ENCODE measurements at regions not wholly inside any gene's neighbourhood (a gene's known extent, or its start where the extent isn't known, plus 50 kb on each side); places are given as distances from the start of the nearest gene placed in this dataset.
"Not testable (repeated sequence)": the region's sequence is repeated elsewhere in the genome, so short reads cannot be mapped to it uniquely, and the experiment has no call there.

- no peak for DNase-seq (ENCODE audit: low read depth in 2 of 2)
These were observed 667.2 kb upstream of the ZNF608 start for GRCh38 chr5:125413496-125414274.

DNA sequence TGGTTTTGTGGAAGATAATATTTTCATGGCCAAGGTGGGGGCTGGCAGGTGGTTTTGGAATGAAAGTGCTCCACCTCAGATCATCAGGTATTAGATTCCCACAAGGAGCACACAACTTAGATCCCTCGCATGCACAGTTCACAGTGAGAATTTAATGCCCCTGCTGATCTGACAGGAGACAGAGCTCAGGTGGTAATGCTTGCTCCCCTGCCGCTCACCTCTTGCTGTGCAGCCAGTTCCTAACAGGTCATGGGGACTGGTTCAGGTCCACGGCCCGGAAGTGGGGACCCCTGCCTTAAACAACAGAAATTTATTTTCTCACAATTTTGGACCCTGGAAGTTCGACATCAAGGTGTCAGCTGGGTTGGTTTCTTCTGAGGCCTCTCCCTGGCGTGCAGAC lies 668.7 kb upstream of the ZNF608 start:
- DNase-seq (ENCODE audit: low read depth in 2 of 2), result no peak

GRCh38 chr5:125416055-125416454 lies 669.6 kb upstream of the ZNF608 start:
- DNase-seq (ENCODE audit: low read depth in 2 of 2), result no peak

DNA sequence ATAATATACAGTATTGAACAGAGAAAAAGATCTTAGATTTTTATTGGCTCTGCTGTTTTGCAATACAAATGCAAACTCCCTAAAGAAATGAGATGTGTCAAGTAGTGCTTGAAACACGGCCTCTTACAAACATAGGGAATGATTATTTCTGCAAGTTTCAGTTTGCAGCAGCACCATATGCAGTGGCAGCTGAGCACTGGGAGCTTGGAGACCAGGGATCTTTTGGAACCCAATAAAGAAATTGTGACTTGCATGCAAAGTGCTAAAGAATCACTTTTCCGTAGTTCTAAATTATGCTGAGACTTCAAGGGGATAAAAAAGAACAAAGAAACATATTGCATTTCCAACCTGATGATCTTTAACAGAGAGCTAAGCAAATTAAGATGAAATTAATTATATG lies 674.6 kb upstream of the ZNF608 start:
- no peak for DNase-seq (ENCODE audit: low read depth in 2 of 2)

DNA sequence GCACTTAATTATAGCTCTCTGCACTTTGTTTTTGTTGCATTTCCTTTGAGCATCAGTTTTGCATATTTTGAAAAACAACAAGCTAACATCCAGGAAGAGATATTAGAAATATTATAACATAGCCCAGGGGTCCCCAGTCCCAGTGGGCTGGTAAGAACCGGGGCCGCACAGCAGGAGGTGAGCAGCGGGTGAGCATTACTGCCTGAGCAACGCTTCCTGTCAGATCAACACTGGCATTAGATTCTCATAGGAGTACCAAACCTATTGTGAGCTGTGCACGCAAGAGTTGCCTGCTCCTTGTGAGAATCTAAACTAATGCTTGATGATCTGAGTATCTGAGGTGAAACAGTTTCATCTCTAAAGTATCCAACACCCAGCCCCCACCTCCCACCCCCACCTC lies 675.9 kb upstream of the ZNF608 start:
- no peak for DNase-seq (ENCODE audit: low read depth in 2 of 2)

DNA sequence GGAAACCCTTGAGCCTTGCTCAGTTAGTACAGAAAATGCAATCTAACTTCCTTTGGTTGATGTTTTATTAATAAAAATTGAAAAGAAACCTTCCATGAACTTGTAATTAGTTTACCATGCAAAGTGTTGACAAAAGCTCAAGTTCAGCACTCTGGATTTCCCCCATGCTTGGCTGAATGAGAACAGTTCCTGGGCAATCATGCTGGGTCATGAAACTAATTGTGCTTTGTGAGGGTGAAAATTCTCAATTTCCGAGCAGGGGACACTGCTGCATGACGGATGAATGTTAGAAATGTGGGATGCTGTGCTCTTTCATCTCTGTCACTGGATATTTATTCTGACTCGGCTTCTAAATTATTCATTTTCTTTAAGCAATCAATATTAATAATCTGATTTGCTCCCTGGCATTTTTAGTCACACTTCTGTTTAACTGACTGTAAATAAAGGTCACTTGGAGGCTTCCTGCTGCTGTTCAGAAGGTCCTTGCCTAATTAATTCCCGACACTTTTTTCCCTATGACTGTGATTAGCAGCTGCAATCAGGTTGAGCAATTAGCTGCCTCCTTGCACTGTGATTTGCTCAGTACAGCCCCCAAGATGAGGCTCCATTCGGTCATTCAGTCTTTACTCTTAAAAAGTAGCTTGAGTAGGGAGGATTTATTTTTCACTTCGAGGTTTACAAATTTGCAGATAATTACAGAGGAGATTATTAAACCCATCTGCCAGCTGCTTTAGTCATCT lies 678.1 kb upstream of the ZNF608 start:
- no peak for DNase-seq (ENCODE audit: low read depth in 2 of 2)

- no peak for DNase-seq (ENCODE audit: low read depth in 2 of 2)
These were observed 683.1 kb upstream of the ZNF608 start for GRCh38 chr5:125429498-125429897.

DNA sequence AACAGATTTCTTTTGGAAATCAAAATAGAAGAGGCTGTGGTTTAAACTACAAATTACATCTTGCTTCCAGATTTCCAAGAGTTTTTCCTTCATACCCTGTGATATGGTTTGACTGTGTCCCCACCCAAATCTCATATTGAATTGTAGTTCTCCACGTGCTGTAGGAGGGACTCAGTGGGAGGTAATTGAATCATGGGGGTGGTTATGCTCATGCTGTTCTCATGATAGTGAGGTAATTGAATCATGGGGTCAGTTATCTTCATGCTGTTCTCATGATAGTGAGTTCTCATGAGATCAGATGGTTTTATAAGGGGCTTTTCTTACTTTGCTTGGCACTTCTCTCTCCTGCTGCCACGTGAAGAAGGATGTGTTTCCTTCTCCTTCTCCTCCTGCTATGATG lies 687.0 kb upstream of the ZNF608 start:
- DNase-seq (ENCODE audit: low read depth in 2 of 2), result no peak

DNA sequence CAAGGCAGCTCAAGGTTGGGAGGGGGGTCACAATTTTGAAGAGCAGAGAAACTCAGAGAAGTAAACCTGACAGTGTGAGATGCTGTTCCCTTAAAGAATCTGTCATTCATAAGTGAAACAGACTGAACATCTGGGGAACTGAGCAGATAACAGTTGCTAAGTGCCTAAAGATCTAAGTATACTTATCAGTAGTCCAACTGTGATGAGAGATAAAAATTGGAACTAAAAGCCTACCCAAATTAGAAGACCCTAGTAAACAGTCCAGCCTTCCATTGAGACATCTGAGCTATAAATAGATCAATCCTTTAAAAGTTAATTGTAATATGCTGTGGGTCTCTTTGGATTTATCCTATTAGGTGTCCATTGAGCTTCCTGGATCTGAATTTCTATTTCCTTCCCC lies 692.8 kb upstream of the ZNF608 start:
- DNase-seq (ENCODE audit: low read depth in 2 of 2), result no peak

DNA sequence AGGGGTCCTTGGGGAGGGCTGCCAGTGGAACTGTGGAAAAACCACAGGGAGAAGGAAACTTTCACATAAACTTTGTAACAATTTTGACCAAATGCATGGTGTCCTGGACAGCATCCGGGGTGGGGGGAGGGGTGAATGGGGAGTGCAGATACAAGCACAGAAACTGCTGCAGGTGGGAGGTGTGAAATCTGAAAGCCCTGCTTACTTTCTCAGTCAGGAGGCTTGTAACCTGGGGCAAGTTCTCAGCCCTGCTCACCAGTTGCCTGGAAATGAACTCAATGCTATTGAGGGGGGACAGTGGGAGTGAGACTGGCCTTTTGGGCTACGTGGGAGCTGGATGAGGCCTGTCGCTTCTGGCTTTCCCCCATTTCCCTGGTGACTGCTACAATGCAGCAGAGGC lies 694.5 kb upstream of the ZNF608 start:
- DNase-seq (ENCODE audit: low read depth in 2 of 2), result no peak

- no peak for DNase-seq (ENCODE audit: low read depth in 2 of 2)
These were observed 700.5 kb upstream of the ZNF608 start for GRCh38 chr5:125446986-125447385.

DNA sequence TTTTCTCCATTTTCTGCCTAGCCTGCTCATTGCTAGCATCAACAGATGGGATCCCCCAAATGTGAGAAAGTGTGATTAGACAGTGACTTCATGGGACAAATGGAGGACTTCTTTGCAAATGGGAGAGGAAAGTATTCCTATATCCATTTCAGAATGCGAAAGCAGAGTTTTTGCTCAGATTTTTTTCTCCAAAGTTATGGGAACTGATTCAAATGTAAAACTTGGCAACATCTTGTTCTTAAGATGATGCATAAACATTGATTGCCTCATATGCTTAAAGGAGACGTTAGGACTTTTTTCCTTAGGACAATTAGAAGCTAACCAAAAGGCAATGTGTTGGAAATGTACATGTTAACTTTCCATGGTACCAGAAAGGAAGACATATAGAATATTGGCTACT lies 704.3 kb upstream of the ZNF608 start:
- no peak for DNase-seq (ENCODE audit: low read depth in 2 of 2)

DNA sequence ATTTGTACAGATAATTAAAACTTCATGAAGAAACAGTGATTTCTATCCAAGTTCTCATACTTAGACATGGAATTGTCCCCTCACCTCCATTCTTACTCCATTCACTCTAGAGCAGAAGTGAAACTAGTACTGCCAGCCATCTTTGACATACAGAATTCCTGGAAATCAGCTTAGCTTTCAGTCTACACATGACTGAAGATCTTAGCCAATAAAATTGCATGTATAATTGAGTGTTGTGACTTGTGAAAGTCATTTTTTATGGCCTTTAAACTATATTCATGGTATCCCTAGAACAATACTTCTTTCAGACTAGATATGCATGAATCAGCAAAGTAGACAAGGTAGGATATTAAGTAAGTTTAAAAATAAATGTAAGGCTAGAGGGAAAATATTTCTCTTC lies 705.2 kb upstream of the ZNF608 start:
- no peak for DNase-seq (ENCODE audit: low read depth in 2 of 2)

DNA sequence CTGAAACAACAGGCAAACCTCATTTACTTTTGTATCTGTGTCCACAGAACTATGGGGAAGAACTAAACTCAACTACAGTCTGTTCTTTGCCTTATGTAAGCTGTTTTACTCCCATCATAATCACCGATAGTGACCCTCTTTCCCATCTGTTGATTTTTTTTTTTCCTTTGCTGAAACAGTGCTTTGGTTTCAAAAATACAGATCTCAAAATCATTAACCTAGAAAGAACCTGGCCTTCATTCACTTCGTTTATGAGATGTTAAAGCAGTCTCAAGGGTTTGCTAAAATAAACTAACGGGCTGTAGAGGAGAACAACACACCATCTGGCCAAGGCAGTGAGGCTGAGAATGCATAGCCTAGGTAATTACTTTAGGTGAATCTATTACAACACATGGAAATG lies 706.6 kb upstream of the ZNF608 start:
- DNase-seq (ENCODE audit: low read depth in 2 of 2), result no peak

DNA sequence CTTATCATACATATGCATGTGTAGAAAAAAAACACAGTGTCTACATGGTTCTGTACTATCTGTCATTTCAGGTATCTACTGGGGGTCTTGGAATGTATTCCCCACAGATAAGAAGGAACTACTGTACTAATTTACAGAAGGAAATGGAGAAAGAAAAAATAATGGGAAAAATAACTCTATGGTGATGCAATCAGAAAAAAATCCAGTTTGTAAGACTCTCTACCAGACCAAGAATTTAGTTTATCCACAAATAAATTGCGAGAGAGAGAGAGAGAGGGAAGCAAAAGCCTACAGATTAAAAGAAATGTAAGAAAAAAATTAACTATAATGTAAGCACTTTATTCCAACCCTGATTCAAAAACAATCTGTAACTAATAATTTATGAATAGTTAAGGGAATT lies 708.6 kb upstream of the ZNF608 start:
- no peak for DNase-seq (ENCODE audit: low read depth in 2 of 2)

DNA sequence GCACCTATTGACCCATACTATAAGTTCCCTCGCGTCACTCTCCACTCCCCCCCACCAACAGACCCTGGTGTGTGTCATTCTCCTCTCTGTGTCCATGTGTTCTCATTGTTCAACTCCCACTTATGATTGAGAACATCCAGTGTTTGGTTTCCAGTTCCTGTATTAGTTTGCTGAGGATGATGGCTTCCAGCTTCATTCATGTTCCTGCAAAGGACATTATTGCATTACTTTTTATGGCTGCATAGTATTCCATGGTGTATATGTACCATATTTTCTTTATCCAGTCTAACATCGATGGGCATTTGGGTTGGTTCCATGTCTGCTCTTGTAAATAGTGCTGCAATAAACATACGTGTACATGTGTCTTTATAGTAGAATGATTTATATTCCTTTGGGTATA lies 709.6 kb upstream of the ZNF608 start:
- DNase-seq (ENCODE audit: low read depth in 2 of 2), result not testable (repeated sequence)

- no peak for DNase-seq (ENCODE audit: low read depth in 2 of 2)
These were observed 711.2 kb upstream of the ZNF608 start for GRCh38 chr5:125457617-125458016.

- not testable (repeated sequence) for DNase-seq (ENCODE audit: low read depth in 2 of 2)
These were observed 712.5 kb upstream of the ZNF608 start for GRCh38 chr5:125458949-125459348.

DNA sequence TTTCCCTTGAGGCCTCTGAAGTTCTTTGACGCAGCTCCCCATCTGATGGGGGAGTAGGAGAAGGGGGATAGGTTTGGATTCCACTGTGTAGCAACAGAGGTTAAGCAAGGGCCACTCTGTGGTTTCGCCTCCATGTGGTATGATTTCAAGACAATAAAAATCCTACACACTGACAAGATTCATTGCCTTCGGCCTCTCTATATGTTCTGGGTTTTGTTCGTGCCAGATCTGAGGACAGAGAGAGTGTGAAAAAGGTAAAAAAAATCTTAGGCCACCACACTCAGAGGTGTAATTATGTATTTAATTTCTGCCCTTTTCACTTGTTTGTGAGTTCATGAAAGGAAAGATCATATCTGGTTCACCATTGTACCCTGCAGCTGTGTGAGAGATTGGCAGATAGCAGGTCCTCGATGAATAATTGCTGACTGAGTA lies 715.2 kb upstream of the ZNF608 start:
- no peak for DNase-seq (ENCODE audit: low read depth in 2 of 2)

DNA sequence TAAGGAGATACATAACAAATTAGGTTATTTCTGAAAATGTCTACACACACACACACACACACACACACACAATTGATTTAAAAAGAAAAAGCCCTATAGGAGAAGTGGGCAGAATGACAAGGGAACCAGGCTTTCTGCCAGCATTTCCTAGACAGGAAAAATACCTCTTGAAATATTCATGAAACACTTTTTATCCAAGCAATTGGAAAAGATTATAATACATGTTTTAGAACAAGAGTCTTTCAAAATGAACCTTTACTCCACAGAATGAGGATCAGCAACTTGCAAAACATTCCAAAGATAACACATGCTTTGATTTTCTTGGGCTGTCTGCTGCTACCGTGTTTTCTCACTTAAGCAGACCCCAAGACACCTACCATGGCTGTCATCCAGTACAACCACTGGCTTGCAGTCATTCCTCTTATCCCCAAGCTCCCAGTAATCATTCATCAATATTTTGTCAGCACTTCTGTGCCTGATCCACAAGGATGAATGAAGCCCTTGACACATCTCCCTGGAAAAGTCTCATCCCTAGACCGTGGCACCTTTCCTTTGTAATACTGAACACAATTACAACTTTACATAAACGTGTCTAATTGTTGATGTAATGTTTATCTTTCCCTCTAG lies 717.1 kb upstream of the ZNF608 start:
- no peak for DNase-seq (ENCODE audit: low read depth in 2 of 2)

DNA sequence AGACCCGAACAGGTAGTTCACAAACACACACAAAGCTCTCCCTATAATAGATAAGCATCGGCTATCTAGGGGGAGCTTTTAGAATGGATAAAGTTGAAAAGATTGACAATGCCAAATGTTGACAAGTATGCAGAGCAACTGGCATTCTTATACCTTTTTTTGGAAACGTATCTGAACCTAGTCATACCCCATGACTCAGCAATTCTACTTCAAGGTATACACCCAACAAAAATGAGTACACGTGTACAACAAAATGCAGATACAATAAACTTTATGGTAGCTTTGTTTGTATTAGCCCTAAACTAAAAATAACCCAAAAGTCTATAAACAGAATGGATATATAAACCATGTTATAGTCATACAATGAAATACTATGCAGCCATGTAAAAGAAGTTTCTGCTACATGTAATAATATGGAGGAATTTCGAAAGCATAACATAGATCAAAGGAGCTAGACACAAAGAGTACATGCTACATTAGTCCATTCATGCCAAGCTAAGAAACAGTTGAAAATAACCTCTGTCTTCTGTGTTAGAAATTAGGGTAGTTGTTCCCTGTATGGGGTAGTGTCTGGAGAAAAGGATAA lies 718.5 kb upstream of the ZNF608 start:
- no peak for DNase-seq (ENCODE audit: low read depth in 2 of 2)

GRCh38 chr5:125465703-125466102 lies 719.3 kb upstream of the ZNF608 start:
- no peak for DNase-seq (ENCODE audit: low read depth in 2 of 2)

DNA sequence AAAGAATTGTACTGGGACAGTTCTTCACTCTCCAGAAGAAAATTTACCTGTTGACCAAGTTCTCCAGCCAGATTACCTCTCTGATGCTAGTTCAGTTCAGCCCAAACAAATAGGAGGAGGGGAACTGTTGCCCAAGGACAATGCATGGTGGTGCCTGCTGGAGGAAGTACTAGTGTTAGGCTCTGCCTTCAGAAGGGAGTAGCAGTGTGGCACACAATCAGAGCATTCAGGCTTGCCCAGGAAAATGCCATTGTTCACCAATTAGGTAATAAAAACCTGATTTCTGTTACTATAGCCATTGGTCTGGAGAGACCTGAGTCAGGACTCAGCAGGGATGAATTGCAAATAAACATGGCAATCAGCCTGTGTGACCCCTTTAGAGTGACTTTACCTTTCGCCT lies 720.8 kb upstream of the ZNF608 start:
- no peak for DNase-seq (ENCODE audit: low read depth in 2 of 2)

All from stimulated activated CD8-positive, alpha-beta memory T cell treated with anti-CD3 and anti-CD28 coated beads, Interleukin-2, amount 100 ng/mL, for 1 hour (primary cell).